Neural progenitor cell (in vitro differentiated cells): ENCODE measurements at regions not wholly inside any gene's neighbourhood (a gene's known extent, or its start where the extent isn't known, plus 50 kb on each side); places are given as distances from the start of the nearest gene placed in this dataset.

Experiments used
- CTCF ChIP-seq: fragments of 200-600 bp; sonication (generic); IDR thresholded peaks from 2 replicates; pipeline ENCODE4 v1.5.1; 2017; ENCODE audit warnings: antibody characterized with exemption, mild to moderate bottlenecking
- EZH2 ChIP-seq: fragments of 200-600 bp; sonication (generic); IDR thresholded peaks from 2 replicates; pipeline ENCODE4 v1.6.1; 2017; ENCODE audit warnings: antibody characterized with exemption, mild to moderate bottlenecking, moderate library complexity

DNA sequence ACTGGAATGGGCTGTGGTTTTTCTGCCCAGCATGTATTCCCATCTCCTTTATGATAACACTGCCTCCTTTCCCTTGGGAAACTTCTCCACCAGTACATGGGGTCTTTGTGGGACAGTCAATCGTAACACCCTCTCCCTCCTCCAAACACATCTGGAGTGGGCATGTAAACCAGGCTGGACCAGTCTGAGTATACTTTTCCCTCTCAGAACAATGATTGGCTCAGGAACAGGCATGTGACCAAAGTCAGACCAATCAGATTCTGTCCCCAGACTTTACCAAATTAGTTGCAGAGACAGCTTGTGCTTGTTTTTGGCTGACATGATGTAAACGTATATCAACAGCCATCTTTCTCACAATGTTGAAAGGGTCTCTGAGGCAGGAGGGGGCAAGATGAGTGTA, 97.1 kb upstream of the CRBN start:
- TF ChIP-seq CTCF (no peak), EZH2 (no peak)
